Activated CD8-positive, alpha-beta memory T cell treated with anti-CD3 and anti-CD28 coated beads for 24 hours (primary cell): ENCODE measurements at regions not wholly inside any gene's neighbourhood (a gene's known extent, or its start where the extent isn't known, plus 50 kb on each side); places are given as distances from the start of the nearest gene placed in this dataset.
"Not testable (repeated sequence)": the region's sequence is repeated elsewhere in the genome, so short reads cannot be mapped to it uniquely, and the experiment has no call there.

ENCODE experiments used
- DNase-seq: peaks from one replicate; pipeline ENCODE4 v3.0.0-alpha.2; 2020

DNA sequence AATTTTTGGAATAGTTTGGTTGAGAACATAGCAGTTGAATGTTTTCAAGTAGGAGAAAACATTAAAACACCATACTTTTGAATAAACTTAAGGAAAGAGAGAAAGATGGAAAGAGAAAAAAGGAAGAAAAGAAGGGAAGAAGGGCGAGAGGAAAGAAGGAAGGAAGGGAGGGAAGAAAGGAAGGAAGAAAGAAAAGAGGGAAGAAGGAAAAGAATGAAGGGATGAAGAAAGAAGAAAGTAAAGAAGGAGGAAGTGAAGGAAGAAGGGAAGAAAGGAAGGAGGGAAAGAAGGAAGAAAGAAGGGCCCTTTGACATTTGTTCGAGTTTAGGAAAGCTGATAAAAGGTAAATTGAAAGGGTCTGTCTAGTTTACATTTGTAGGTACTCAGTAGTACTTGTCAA is 482.7 kb downstream of the SIPA1L2 start:
- no peak for DNase-seq

DNA sequence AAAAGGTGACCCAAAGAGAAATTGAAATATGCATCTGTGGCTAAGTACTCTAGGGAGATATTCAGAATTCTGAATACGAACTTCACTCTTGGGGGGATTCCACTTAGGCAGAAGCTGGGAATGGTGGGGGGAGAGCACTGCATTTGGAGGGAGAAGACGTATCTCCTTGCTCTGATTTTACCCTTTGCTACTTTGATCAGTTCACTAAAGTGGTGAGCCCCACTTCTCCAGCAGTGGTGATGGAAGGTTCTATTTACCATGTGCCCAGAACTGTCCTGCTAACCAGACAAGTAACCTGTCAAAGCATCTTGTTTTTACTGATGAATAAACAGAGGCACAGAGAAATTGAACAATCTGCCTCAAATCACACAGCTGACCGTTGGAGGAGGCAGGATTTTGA is 483.4 kb downstream of the SIPA1L2 start:
- DNase-seq = no peak

DNA sequence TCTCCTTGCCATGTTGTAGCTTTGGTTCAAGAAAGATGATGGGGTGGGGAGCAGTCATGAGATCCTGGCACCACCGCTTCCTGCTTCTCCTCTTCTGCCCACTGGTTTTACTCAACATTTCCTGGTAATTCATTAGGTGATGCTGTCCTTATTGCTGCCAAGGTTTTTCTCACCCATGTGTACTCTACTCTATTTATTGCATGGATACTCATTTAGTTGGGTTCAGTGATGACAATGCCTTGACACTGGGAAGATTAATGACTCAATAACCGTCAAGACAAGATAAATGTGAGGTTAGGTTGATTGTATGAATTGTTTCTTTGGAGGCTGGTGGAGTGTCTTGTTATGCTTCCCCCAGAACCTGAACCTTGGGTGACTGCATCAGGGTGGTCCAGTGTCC is 484.2 kb downstream of the SIPA1L2 start:
- no peak for DNase-seq

DNA sequence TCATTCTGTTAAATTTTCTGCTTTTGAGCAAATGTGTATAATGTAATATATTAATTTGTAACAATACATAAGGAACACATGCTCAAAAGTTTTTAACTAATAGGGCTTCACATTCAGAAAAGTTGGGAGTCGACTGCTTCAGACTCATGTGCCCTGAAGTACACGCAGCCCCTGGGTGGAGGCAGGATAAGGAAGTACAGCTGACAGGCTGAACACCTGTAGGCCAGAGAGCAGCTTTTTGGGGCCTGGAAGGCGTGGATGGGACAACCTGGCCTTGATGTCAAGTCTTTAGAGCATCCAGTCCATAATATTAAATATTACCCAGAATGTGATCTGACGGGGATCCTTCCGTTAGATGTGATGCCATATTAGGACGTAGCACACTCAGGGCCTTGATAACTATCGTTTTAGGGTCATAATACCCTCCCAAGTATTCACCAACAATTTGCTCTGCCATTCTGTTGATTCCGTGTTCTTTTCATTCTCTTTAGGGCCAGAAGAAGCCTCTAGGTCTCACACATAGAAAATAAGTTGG is 485.2 kb downstream of the SIPA1L2 start:
- no peak for DNase-seq

DNA sequence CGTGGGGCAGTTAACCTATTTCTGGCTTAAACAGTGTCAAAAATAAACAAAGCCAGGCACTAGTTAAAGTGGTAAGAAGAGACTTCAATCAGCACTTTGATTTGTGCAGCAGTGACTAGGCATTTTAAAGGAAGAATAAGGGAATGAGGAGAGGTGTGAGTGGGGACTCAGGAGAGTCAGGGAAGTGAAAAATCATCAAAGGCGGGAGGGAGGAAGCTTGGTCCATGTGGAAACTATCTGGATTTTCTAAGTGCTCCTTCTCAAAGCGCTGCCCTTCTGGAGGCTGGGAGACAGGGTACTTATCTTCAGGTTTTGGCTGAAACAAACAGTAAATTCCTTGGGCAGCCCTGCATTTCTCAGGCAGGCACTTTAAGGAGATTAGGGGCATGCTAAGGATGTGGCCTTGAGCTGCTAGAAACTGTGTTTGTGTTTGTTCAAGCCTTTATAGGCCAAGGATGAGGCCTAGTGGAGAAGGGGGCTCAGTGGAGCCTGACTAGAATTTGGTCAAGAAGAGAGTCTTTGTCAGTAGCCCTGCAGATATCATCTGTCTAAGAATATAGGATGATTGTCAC is 486.5 kb downstream of the SIPA1L2 start:
- no peak for DNase-seq

DNA sequence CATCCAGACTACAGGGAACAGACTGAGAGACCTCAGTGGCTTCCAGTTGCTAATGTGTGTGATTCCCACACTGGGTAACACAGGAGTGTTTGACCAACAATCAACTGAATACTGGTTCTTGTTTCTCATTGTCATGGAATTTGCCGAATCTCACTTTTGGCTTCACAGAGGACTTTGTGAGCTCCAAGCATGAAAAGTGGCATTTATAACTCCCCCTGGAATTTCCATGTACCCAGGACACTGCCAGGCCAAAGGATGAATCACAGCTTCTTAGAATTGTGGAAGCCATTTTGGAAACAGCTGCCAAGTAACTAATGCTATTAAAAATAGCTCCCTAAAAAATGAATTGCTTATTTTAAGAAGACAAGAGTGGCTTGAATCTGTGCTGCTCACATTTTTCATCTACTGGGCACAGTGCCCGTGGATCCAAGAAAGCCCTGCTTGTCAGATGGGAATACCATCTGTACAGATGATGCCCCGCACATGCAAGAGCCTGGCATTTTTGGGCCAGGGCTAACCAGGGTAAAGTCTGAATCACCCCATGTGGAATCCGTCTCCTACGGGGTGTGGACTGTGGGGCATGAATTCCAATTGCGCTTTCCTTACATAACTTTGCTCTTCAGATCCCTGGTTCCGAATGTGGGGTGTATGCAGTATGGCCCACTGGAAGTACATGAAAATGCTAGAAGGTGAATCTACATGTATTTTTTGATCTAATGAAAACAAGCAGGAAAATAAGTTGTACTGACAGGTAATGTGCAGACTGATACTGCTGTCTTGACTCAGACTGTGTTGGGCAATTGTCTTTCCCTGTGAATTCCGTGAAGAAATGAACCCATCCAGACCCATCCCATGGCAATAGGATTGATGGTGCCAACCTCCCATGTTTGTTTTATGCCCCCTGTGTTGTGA is 487.3 kb downstream of the SIPA1L2 start:
- no peak for DNase-seq

DNA sequence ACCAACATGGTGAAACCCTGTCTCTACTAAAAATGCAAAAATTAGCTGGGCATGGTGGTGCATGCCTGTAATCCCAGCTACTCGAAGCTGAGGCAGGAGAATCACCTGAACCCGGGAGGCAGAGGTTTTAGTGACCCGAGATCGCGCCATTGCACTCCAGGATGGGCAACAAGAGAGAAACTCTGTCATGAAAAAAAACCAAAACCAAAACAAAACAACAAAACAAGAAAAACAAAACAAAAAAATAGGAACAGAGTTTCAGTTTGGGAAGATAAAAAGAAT is 488.8 kb downstream of the SIPA1L2 start:
- not testable (repeated sequence) for DNase-seq

DNA sequence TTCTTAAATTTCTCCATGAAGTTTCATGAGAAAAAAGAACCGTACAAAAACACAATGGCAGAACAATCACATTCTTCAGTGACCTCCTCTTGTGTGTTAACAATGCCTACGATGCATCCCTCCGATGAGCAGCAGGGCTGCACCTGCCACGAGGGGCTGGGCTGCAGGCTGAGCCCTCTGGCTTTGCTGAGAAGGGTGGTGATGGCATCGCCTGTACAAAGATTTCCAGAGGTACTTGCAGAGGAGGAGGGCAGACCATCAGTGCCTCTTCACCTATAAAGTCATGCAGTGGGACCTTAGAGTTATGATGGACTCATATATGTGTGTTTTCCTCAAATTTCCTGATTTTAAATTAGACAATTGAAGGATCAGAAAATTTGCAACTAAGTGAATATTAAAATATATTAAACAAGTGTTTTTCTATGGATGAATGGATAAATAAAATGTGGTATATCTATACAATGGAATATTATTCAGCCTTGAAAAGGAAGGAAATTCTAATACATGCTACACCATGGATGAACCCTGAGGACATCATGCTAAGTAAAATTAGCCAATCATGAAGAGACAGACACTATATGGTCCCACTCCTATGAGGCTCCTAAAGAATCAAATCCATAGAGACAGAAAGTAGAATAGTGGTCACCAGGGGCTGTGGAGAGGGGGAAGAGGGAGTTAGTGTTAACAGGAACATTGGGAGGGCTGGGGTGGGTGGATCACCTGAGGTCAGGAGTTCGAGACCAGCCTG is 489.3 kb downstream of the SIPA1L2 start:
- DNase-seq = no peak

DNA sequence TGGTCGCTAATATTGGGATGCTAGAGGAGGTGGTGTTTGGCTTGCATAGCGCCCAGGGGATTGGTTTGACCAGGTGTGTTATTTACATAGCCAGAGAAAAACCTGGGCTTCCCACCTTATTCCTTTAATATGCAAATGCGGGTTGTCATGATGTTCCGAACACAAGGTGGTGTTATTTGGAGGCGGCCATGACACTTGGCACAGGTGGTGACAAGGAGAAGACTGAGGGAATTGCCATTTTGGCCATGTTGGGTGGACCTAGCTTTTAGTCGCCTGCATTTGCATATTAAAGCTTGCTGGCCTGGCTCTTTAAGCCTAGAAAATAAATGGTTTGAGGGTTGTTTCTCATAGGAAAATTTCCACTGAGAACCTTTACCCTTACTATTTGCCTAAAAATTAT is 490.5 kb downstream of the SIPA1L2 start:
- no peak for DNase-seq

DNA sequence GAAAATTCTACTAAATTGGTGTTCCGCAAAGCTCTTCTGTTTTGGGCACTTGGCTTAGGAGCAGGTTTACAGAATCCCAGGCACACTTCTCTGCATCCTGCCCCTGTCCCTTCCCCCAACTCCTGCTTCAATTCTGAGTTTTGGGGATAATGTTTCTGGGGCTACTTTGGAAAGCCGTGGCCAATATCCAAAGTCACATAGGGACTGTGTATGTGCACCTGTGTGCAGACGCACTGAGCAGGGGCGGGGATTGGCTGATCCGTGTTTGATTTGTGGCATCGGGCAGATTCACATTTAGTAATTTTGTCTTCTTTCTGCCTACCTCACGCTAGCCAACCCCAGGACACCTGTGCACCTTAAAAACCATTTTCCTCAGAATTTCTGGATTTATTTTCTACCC is 491.9 kb downstream of the SIPA1L2 start:
- no peak for DNase-seq

DNA sequence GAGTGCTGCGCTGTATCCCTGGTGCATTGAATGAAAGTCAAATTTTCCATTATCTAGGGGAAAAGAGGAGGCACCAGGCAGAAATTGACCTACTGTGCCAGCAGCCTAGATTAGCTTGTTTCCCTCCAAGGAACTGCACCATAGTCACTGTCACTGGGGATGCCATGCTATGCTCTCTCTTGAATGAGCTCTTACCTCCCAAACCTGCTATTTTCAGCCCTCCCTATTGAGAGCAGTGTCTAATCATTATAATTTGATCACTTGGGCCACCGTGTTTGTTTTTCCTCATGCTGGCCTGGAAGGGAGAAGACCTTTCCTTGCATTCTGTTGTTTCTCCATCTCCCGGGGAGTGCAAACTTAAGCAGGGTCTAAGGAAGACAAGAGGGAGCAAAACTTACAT is 492.9 kb downstream of the SIPA1L2 start:
- no peak for DNase-seq

DNA sequence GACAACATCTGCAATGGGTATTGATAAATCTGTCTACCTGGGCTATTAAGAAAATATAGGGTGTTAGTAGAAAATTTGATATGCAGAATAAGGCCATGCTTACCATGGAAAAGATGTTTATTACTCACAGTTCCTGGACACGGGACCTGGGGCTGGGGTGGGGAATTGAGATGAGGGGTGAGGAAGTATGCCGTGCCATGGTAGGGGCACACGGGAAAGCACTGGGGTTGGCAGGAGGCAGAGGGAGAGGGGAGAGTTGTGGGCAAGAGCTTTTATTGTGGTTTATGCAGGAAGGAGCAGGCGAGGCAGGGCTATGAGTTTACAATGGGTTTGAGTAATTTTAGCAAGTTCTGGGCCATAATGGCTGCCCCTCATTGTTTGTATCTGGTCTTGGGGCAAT is 493.8 kb downstream of the SIPA1L2 start:
- no peak for DNase-seq

DNA sequence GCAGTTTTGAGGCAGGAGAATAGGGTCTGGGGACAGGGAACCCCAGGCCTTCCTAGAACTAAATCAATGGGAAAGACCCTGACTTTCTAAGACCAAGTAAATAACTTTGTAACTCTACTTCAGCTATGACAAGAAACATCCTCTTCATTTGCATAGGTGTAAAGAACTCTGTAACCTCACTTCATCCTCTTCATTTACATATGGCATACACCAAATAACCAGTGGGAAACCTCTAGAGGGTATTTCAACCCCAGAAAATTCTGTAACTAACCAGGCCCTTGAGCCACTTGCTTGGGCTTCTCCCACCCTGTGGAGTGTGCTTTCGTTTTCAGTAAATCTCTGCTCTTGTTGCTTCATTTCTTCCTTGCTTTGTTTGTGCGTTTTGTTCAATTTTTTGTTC is 495.6 kb downstream of the SIPA1L2 start:
- DNase-seq = no peak

DNA sequence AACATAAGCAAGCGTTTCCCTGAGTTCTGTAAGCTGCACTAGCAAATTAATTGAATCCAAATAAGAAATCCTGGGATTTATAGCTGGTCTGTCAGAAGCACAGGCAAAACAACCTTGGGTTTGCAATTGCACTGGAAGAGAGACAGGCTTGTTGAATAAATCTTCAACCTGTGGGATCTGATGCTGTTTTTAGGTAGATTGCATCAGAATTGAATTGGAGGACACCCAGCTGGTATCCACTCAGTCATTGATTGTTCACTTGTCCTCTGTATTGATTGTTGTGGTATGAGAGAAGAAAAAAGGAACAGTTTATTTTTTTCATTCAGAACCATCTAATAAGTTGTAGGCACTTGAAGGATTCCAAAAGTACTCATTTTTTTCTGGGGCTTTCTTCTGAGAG is 497.4 kb downstream of the SIPA1L2 start:
- no peak for DNase-seq

DNA sequence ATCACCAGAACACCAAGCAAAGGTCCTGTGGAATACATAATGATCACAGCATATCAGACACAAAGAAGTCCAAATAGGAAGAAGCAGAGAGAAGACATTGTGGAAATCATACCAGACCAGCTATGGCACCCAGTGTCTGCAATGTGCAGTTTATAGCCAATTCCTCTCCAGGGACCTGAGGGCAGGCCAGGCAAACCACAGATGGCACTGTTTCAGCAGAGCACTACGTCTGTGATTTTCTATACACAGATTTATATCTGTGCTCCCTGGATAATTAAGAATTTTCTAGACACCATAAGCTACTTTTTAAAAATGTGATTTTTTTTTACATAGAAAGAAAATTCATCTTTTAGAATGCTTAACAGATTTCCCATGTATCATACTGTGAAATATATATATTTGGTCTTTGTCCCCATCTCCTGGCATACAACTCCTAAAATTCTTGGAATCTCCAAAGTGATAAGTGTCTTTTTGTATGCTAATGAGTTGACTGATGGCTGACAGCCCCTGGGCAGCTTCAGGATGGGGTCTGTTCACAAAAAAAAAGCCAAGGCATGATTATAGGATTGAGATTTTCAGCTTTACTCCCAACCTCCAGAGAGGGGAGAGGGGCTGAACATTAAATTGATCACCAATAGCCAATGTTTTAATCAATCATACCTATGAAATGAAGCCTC is 498.1 kb downstream of the SIPA1L2 start:
- no peak for DNase-seq

DNA sequence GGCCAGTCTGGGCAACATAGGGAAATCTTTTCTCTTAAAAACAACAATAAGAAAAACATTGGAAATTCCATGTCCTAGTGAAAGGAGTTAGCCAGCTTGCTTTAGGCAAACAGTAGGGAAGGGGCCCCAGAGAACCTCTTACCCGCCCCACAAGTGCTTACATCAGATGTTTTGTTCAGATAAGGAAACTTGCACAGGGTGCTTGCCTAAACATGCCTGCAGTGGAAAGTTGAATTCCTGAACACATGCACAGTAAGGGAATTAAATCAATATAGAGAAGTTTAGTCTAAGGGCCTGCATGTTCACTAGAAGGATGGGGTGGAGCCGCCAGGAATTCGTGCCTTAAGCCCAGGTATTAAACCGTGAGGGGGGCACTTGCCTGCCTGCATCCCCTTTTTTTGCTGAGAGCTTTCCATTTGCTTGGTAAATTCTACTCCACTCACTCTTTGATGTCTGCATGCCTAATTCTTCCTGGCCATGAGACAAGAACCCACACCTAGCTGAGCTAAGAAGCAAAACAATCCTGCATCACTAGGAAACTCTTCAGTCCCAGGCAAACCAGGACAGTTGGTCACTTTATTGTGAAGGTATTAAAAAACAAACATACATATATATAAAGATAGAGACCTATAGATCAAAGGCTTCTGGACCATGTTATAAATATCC is 499.0 kb downstream of the SIPA1L2 start:
- DNase-seq = no peak

DNA sequence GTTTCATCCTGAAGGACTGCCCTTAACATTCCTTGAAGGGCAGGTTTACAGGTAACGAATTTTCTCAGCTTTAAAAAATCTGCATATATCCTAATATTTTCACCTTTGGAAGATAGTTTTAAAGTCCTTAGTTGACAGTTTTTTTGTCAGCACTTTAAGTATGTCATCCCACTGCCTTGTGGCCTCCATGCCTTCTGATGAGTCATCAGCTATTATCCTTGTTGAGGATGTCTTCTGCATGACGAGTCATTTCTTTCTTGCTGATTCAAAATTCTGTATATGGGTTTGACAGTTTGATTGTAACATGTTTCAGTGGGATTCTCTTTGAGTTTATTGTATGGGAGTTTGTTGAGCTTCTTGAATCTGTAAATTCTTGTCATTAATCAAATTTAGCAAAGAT is 500.6 kb downstream of the DISC1 start:
- DNase-seq = no peak

DNA sequence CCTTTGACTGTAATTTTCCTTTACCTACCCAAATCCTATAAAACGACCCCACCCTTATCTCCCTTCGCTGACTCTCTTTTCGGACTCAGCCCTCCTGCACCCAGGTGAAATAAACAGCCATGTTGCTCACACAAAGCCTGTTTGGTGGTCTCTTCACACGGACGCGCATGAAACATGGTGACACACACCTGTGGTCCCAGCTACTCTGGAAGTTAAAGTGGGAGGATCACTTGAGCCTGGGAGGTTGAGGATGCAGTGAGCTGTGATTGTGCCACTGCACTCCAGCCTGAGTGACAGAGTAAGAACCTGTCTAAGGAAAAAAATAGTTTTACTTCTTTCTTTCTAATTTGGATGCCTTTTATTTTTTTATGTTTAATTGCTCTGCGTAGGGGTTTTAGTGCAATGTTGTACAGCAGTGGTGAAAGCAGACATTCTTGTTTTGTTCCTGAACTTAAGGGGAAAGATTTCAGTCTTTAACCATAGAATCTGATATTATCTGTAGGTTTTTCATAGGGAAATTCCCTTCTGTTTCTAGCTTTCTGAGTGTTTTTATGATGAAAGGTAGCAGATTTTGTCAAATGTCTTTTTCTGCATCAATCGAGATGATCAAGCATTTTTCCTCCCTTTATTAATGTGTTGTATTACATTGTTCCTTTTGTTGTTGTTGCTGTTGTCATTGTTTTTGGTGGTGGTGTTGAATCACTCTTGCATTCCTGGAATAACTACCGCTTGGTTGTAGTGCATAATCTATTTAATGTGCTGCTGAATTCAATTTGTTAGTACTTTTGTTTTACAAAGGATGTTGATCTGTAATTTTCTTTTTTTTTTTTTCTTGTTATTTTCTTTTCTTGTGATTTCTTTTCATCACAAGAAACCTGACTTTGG is 497.4 kb downstream of the DISC1 start:
- DNase-seq = no peak

DNA sequence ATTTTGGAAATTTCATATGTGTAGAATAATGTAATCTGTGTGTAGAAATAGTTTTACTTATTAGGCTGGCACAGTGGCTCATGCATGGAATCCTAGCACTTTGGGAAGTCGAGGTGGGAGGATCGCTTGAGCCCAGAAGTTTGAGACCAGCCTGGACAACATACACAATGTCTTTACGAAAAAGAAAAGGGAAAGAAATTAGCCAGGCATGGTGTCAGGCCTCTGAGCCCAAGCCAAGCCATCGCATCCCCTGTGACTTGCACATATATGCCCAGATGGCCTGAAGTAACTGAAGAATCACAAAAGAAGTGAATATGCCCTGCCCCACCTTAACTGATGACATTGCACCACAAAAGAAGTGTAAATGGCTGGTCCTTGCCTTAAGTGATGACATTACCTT is 491.3 kb downstream of the DISC1 start:
- not testable (repeated sequence) for DNase-seq

DNA sequence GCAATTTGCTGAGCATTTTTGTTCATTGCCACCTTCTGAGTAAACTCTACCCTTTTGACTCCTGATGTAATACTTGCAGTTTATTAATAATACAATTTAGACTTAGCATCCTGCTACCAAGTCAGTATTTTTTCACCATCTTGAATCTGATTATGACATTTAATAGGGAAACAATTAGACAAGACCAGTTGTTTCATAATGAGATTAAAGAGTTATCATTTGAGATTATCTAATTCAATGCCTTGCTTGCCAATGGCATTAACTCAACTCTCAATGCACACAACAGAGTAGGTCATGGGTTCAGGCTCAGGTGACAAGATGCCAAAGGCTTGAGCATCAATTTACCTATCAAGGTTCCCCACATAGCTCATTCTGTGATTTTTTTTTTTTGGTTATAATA is 488.4 kb downstream of the DISC1 start:
- DNase-seq = no peak

DNA sequence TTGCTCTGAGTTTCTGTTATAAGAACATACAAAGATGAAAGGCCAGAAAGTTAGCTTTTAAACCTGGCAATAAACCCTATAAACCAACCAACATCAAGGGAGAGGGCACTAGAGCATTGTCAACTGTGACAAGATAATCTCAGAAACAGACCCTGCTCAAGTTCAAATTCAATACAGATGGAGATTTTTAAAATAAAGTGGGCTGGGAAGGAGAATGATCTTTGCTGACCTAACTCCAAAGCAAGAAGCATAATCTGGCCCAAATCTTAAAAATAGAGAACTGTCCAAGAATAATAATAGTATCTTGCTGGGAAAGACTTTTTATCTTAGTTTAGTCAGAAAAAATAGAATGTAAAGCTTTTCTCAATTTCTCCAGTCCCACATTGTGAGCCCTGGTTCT is 485.5 kb downstream of the DISC1 start:
- DNase-seq = no peak

DNA sequence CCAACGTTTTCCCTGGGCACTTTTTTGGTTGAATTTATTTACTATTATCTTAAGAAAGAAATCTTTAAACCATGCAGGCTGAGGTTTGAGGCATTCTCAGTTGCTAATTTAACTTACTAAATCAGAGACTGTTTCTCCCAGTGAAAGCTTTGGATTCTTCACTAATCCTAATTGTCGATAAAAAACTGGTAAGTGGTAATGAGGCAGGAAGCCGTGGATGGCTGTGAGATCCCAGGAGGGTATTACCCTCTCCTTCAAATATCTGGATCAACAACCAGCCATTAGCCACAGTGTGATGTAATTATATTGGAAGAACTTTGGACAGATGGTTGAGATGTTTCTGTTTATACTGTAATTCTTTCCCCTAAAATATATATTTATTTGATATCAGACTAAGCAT is 485.0 kb downstream of the DISC1 start:
- DNase-seq = no peak
